ENCODE measurements at regions not wholly inside any gene's neighbourhood (a gene's known extent, or its start where the extent isn't known, plus 50 kb on each side); places are given as distances from the start of the nearest gene placed in this dataset.

DNA sequence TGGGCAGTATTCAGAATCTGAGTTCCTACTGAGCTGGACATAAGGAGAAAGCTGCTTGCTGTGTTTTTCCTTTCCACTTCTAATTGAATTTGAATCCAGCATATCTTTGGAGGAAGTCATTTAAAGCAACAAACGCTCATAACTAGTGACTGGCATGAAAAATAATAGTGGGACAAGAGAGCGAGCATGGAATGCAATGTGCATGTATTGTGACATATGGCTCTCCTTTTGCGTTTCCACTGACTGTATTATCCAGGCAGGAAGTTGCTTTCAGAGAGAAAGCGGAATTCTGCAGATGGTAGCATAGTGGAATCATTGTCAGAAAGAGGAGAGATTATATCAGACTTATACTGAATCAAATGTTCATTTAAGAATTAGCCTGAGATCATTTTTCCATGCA lies 368.6 kb downstream of the REEP3 start:
- no peak overlapping the region for H2AFZ ChIP-seq (ENCODE audit: low read length)

DNA sequence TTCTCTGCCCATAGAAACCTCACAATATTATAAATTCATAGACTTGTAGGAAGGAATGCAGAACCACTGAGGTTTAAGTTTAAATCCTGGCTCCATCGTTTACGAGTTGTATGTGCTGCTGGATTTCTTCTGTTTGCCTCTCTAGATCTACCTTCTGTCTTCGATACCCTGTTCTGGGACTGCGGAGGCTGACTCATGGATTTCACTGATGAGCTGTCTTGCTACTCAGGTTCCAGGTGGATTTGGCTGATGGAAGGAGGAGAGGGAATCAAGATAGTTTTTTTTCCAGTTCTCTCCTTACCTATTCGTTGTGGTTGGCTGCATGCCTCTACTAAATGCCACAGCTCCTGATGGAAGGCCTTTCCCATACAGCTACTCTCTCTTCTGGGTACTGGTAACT lies 375.8 kb downstream of the REEP3 start:
- H3F3A ChIP-seq (ENCODE audit: insufficient read depth, low read length) = no peaks in the 10 kb centered on the region
- no peaks in the 10 kb centered on the region for H4K20me1 ChIP-seq (ENCODE audit: insufficient read depth, low read length)
- H3K4me3 ChIP-seq (ENCODE audit: low read length) = no peak overlapping the region
- no peak for DNase-seq
- H3K9me2 ChIP-seq (replicated peaks; ENCODE audit: insufficient read depth, low read length) = no peaks in the 10 kb centered on the region
- no peaks in the 10 kb centered on the region for H3K4me1 ChIP-seq (ENCODE audit: low read length)
- no peak overlapping the region for H3K4me2 ChIP-seq (ENCODE audit: low read depth, low read length)
- H3K27ac ChIP-seq (ENCODE audit: low read length) = no peak overlapping the region
- H3K36me3 ChIP-seq (replicated peaks; ENCODE audit: insufficient read depth, low read length) = no peaks in the 10 kb centered on the region
- no peaks in the 10 kb centered on the region for H3K9me3 ChIP-seq (replicated peaks; ENCODE audit: insufficient read depth, low read length)
- H3K9ac ChIP-seq (ENCODE audit: low read length) = no peak overlapping the region
- TF ChIP-seq EZH2 (optimal IDR thresholded peaks at IDR 0.05; ENCODE audit: low read depth, low read length) (no peak), EZH2phosphoT487 (IDR thresholded peaks at IDR 0.05; ENCODE audit: low read length) (no peak)
- TF ChIP-seq, protein P1, sequence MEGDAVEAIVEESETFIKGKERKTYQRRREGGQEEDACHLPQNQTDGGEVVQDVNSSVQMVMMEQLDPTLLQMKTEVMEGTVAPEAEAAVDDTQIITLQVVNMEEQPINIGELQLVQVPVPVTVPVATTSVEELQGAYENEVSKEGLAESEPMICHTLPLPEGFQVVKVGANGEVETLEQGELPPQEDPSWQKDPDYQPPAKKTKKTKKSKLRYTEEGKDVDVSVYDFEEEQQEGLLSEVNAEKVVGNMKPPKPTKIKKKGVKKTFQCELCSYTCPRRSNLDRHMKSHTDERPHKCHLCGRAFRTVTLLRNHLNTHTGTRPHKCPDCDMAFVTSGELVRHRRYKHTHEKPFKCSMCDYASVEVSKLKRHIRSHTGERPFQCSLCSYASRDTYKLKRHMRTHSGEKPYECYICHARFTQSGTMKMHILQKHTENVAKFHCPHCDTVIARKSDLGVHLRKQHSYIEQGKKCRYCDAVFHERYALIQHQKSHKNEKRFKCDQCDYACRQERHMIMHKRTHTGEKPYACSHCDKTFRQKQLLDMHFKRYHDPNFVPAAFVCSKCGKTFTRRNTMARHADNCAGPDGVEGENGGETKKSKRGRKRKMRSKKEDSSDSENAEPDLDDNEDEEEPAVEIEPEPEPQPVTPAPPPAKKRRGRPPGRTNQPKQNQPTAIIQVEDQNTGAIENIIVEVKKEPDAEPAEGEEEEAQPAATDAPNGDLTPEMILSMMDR (IDR thresholded peaks at IDR 0.05; ENCODE audit: low read length) = no peak
- no peaks in the 10 kb centered on the region for H3K27me3 ChIP-seq (replicated peaks; ENCODE audit: insufficient read depth, low read length)
- H2AFZ ChIP-seq (ENCODE audit: low read length) = no peak overlapping the region
- H3K79me2 ChIP-seq (ENCODE audit: low read length) = no peaks in the 10 kb centered on the region

More for the DNA sequence above, 368.6 kb downstream of the REEP3 start:
- Histone ChIP-seq H3F3A (ENCODE audit: insufficient read depth, low read length) (no peaks in the 10 kb centered on the region), H3K4me2 (ENCODE audit: low read depth, low read length) (no peak overlapping the region), H3K4me3 (ENCODE audit: low read length) (no peak overlapping the region), H3K27me3 (replicated peaks; ENCODE audit: insufficient read depth, low read length) (no peaks in the 10 kb centered on the region), H3K79me2 (ENCODE audit: low read length) (no peaks in the 10 kb centered on the region), H3K9me2 (replicated peaks; ENCODE audit: insufficient read depth, low read length) (no peaks in the 10 kb centered on the region), H4K20me1 (ENCODE audit: insufficient read depth, low read length) (no peaks in the 10 kb centered on the region), H3K9me3 (replicated peaks; ENCODE audit: insufficient read depth, low read length) (no peaks in the 10 kb centered on the region), H3K9ac (ENCODE audit: low read length) (no peak overlapping the region), H3K36me3 (replicated peaks; ENCODE audit: insufficient read depth, low read length) (no peaks in the 10 kb centered on the region), H3K27ac (ENCODE audit: low read length) (no peak overlapping the region), H3K4me1 (ENCODE audit: low read length) (no peaks in the 10 kb centered on the region)
- TF ChIP-seq, protein P1 (IDR thresholded peaks at IDR 0.05; ENCODE audit: low read length) = no peak
- TF ChIP-seq EZH2phosphoT487 (IDR thresholded peaks at IDR 0.05; ENCODE audit: low read length) (no peak), EZH2 (optimal IDR thresholded peaks at IDR 0.05; ENCODE audit: low read depth, low read length) (no peak)
- DNase-seq = no peak

DNA sequence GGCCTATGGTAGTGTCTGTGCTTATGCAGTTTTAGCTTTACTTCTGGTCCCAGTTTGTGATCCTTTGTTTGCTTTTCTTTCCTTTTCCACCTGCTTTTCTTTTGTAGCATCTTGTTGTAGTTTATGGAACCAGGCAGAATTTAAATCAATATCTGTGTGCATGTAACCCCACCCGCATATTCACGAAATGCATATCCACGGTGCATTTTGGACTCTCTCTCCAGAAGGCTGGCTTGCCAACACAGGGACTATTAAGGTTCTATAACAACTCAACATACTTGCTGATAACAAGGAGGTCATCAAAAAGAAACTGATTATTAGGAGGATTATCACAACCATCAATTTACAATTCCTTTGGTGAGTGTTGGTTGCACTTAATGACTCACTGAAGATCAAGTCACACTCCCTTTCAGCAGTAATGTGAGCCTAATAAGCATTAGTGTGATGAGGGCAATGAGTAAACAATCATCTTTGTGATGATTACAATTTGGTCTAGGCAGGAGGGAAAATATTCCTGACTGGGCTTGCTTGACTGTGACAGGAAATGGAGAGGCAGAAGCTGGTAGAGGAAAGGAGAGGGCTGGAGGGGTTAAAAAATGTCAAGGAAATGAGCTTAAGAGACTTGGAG lies 378.6 kb downstream of the REEP3 start:
- Histone ChIP-seq H3K4me2 (ENCODE audit: low read depth, low read length) (no peak overlapping the region), H4K20me1 (ENCODE audit: insufficient read depth, low read length) (no peaks in the 10 kb centered on the region), H3K4me3 (ENCODE audit: low read length) (no peak overlapping the region), H3K4me1 (ENCODE audit: low read length) (no peaks in the 10 kb centered on the region), H3F3A (ENCODE audit: insufficient read depth, low read length) (no peaks in the 10 kb centered on the region), H3K36me3 (replicated peaks; ENCODE audit: insufficient read depth, low read length) (no peaks in the 10 kb centered on the region), H3K79me2 (ENCODE audit: low read length) (no peaks in the 10 kb centered on the region), H3K9me2 (replicated peaks; ENCODE audit: insufficient read depth, low read length) (no peaks in the 10 kb centered on the region; the same call in 1 of the 2 replicates), H3K9ac (ENCODE audit: low read length) (no peak overlapping the region), H3K27me3 (replicated peaks; ENCODE audit: insufficient read depth, low read length) (no peaks in the 10 kb centered on the region), H3K27ac (ENCODE audit: low read length) (no peak overlapping the region), H2AFZ (ENCODE audit: low read length) (no peak overlapping the region), H3K9me3 (replicated peaks; ENCODE audit: insufficient read depth, low read length) (no peaks in the 10 kb centered on the region)
- TF ChIP-seq EZH2 (optimal IDR thresholded peaks at IDR 0.05; ENCODE audit: low read depth, low read length) = no peak
- TF ChIP-seq, protein P1 (IDR thresholded peaks at IDR 0.05; ENCODE audit: low read length) = no peak
- no peak for TF ChIP-seq EZH2phosphoT487 (IDR thresholded peaks at IDR 0.05; ENCODE audit: low read length)
- no peak for DNase-seq

Measured in MM.1S (cell line).